Activated CD4-positive, alpha-beta T cell treated with anti-CD3 and anti-CD28 coated beads, Interleukin-2, amount 10 ng/mL, durations not matched to agents 7 days and 5 days (primary cell): ENCODE measurements at regions not wholly inside any gene's neighbourhood (a gene's known extent, or its start where the extent isn't known, plus 50 kb on each side); places are given as distances from the start of the nearest gene placed in this dataset.

Experiments used
- CTCF ChIA-PET: fragments of 350-600 bp; sonication (Branson Sonifier 250); formaldehyde crosslinking; loops from one replicate; lab custom pipeline; 2021; ENCODE audit warnings: antibody characterized with exemption; lab: Charles Lee
- POLR2A ChIA-PET: fragments of 350-600 bp; sonication (Branson Sonifier 250); formaldehyde crosslinking; loops from one replicate; lab custom pipeline; 2021; ENCODE audit warnings: antibody characterized with exemption; lab: Charles Lee
- DNase-seq: peaks from one replicate; pipeline ENCODE4 v3.0.0-alpha.2; 2020
- H3K27ac Mint-ChIP-seq: one replicate; pipeline ENCODE4 v1.8.0; 2021; ENCODE audit warnings: mild to moderate bottlenecking, moderate library complexity, mixed read lengths
- H3K27me3 Mint-ChIP-seq: one replicate; pipeline ENCODE4 v1.8.0; 2021; ENCODE audit warnings: mixed read lengths
- H3K36me3 Mint-ChIP-seq: one replicate; pipeline ENCODE4 v1.8.0; 2021; ENCODE audit warnings: low read depth, mixed read lengths
- H3K4me1 Mint-ChIP-seq: one replicate; pipeline ENCODE4 v1.8.0; 2021; ENCODE audit warnings: mixed read lengths
- H3K4me3 Mint-ChIP-seq: one replicate; pipeline ENCODE4 v1.8.0; 2021; ENCODE audit warnings: mild to moderate bottlenecking, moderate library complexity, mixed read lengths
- H3K9me3 Mint-ChIP-seq: one replicate; pipeline ENCODE4 v1.8.0; 2021; ENCODE audit warnings: mixed read lengths

DNA sequence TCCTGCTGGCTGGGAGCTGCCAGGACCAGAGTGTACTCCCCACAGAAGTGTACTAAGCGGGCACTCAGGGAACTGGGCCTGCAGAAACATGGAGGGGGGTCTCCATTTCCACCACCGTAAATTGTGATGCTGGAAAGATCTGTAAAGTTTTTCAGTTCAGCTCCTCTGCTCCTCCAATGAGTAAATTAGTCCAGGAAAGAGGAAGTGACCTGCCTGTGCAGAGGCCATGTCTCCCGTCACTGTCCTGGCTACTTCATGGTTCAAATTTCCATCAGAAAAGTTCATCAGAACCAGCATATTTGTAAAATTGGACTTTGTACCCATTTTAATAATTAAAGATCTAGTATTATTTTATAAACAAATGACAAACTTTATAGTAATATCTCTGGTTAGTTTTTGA lies 226.7 kb upstream of the THBS1 start:
- H3K27ac Mint-ChIP-seq = no peak overlapping the region
- H3K4me3 Mint-ChIP-seq = no peak overlapping the region
- no peaks in the 10 kb centered on the region for H3K4me1 Mint-ChIP-seq
- H3K27me3 Mint-ChIP-seq = peaks cover 4% of the 10 kb centered on the region
- ChIA-PET POLR2A (no interaction called here), CTCF (no interaction called here)
- no peak for DNase-seq
- no peaks in the 10 kb centered on the region for H3K36me3 Mint-ChIP-seq
- no peaks in the 10 kb centered on the region for H3K9me3 Mint-ChIP-seq

DNA sequence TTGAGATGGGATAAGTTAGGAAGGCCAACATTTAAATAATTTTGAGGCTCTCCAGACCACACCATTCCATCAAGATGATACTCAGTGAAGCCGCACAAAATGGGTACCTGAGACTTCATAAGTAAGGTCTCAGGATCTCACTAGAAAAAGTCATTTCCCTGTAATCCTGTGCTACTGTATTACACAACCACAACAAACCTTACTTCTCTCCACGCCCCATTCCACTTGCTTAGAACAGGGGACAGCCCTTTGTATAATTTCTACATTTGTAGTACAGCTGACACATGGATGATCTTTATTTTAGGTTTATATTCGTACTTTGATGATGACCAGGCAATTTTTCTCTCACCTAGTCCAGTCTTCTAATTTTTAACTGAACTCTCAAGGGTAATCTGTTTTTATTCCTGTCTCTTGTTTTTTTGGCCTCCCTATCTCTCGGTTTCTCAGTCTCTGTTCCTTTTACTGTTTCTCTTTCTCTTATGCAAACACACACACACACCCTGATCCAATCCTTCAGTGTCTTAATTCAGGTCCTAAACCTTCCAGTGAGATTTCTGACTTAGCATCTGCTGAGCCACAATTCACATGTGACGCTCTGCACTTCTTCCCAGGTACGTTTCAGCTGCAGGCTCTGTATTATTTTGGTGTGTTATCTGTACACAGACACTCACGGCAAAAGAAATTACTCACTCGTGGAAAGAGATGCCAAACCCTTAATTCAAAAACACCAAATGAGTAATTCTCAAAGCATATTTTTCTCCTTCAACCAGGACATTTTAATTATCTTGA lies 223.2 kb upstream of the THBS1 start:
- no peak overlapping the region for H3K4me3 Mint-ChIP-seq
- no peak for DNase-seq
- H3K27ac Mint-ChIP-seq = no peak overlapping the region
- ChIA-PET CTCF (no interaction called here), POLR2A (no interaction called here)
- no peaks in the 10 kb centered on the region for H3K36me3 Mint-ChIP-seq
- peaks cover 9% of the 10 kb centered on the region for H3K27me3 Mint-ChIP-seq
- H3K4me1 Mint-ChIP-seq = no peaks in the 10 kb centered on the region
- no peaks in the 10 kb centered on the region for H3K9me3 Mint-ChIP-seq

DNA sequence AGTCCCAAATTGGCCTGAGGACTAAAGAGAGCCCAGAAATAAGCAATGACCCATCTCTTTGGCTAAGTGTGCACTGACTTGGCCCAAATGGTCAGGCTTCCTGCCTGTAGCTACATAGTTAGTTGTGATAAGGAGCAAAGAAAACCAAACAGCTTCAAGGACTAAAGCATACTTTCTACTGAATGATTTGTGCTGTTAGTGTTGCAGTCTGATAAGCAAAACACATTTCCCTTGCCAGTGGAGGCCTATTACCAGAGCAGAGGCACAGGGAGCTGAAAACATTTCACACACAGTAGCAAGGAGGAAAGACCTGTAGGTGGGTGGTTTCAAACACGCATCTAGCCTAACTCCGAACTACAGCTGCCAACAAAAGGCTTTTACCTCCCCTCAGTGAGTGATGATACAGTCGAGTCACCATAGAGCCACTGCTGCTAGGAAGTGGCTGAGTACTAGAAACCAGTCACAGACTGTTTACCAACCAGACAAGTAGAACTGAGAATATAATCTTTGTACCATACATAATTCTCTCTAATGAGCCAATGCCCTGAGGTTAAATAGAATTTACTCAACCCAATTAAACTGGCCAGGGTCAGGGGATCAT lies 222.3 kb upstream of the THBS1 start:
- Mint-ChIP-seq H3K27ac (no peak overlapping the region), H3K4me1 (no peaks in the 10 kb centered on the region), H3K36me3 (no peaks in the 10 kb centered on the region), H3K27me3 (peaks cover 9% of the 10 kb centered on the region), H3K4me3 (no peak overlapping the region), H3K9me3 (no peaks in the 10 kb centered on the region)
- DNase-seq = no peak
- POLR2A ChIA-PET = no interaction called here
- CTCF ChIA-PET = no interaction called here

DNA sequence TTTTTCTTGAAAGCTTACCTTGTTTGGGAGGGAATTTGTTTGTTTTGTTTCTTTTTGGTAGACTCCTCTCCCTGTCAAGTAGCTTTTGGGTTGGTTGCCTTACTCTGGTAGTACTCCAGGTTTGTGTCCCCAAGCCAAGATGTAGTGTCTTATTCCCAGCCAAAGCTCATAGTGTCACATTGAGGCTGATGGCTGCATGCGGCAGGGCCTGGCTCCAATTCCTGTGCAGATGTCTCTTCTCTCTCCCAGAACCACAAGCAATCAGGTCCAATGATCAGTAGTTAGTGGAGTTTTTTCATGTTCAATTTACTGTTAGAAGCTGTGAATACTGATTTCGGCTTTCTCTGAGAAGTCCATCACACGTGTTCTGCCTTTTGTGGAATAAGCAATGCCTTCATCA lies 221.1 kb upstream of the THBS1 start:
- Mint-ChIP-seq H3K4me3 (no peak overlapping the region), H3K4me1 (no peaks in the 10 kb centered on the region), H3K27ac (no peak overlapping the region), H3K36me3 (no peaks in the 10 kb centered on the region), H3K9me3 (no peaks in the 10 kb centered on the region), H3K27me3 (peaks cover 9% of the 10 kb centered on the region)
- DNase-seq = no peak
- ChIA-PET CTCF (interaction anchor here (0.6 kb wide), 1 partner anchor 961 kb away, joined by 3 read pairs; no protein-coding TSS in a partner anchor), POLR2A (no interaction called here)

DNA sequence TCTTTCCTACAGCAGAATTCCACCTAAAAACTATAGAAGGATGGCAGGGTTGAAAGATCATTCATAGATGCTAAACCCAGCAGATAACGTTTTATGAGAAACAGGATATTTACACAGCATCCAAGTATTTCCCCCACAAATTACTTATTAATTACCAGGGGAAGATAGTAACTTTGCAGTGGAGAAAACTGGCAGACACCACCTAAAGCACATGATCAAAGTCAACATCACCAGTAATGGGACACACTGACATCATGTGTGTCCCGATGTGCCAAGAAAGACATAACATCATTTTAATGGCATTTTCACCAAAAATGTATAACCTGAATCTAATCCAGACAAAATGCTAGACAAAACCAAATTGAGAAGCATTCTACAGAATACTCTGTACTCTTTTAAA lies 220.4 kb upstream of the THBS1 start:
- H3K27ac Mint-ChIP-seq = no peak overlapping the region
- ChIA-PET CTCF (no interaction called here), POLR2A (no interaction called here)
- H3K36me3 Mint-ChIP-seq = no peaks in the 10 kb centered on the region
- no peak overlapping the region for H3K4me3 Mint-ChIP-seq
- H3K27me3 Mint-ChIP-seq = peaks cover 9% of the 10 kb centered on the region
- no peaks in the 10 kb centered on the region for H3K4me1 Mint-ChIP-seq
- DNase-seq = no peak
- no peaks in the 10 kb centered on the region for H3K9me3 Mint-ChIP-seq

DNA sequence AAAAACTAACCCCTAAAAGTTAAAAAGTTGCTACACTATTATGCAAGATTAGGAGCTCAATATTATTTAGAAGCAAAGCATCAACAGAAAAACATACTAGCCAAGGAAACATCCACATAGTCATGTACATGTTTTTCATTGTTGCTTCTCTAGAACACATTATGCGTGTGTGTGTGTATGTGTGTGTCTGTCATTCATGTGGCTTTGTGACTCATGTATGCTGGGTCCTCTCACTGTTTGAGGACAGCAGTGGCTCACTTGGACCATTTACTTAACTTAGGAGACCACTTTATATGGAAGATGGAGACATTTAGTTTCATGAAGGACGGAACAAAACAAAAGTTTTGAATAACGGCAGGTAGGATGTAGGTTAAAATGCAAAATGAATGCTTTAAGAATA lies 219.4 kb upstream of the THBS1 start:
- no peaks in the 10 kb centered on the region for H3K9me3 Mint-ChIP-seq
- no peak overlapping the region for H3K4me3 Mint-ChIP-seq
- H3K27ac Mint-ChIP-seq = no peak overlapping the region
- no peak for DNase-seq
- no peaks in the 10 kb centered on the region for H3K36me3 Mint-ChIP-seq
- no peaks in the 10 kb centered on the region for H3K4me1 Mint-ChIP-seq
- ChIA-PET CTCF (no interaction called here), POLR2A (no interaction called here)
- H3K27me3 Mint-ChIP-seq = peaks cover 10% of the 10 kb centered on the region

DNA sequence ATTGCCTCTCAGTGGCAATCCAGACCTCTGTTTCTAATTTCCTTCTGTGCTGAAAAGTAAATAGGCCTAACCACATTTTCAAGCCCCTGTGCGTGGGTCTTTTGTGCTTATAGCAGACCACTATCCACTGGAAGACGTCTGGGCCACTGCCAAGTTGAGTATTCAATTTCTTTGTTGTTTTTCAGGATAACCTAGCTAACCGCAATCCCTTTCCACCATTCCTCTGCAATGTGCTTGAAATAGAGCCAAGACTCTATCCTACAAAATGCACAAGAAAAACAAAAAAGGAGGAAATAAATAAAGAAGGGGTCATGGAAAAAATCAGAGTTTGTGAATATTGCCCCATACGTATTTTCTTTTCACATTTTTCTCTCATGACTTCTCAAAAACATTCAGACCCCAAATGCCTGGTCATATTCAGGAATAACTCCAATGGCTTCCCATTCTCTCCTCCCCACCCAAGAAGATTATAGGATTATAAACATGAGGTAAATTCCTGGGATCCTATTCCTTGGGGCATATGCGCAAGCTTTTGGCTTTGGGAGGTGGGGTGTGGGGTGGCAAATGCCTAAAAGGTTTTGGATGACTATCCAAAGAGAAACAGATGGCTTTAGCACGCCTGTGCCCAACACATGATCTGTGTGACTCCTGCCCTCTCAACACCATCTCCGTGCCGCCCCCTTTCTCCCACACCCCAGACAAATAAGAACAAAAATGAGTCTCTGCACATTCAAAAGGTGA lies 217.9 kb upstream of the THBS1 start:
- H3K36me3 Mint-ChIP-seq = no peaks in the 10 kb centered on the region
- no peak overlapping the region for H3K27ac Mint-ChIP-seq
- no peaks in the 10 kb centered on the region for H3K9me3 Mint-ChIP-seq
- CTCF ChIA-PET = no interaction called here
- no peaks in the 10 kb centered on the region for H3K4me1 Mint-ChIP-seq
- DNase-seq = no peak
- peaks cover 10% of the 10 kb centered on the region for H3K27me3 Mint-ChIP-seq
- POLR2A ChIA-PET = no interaction called here
- no peak overlapping the region for H3K4me3 Mint-ChIP-seq

DNA sequence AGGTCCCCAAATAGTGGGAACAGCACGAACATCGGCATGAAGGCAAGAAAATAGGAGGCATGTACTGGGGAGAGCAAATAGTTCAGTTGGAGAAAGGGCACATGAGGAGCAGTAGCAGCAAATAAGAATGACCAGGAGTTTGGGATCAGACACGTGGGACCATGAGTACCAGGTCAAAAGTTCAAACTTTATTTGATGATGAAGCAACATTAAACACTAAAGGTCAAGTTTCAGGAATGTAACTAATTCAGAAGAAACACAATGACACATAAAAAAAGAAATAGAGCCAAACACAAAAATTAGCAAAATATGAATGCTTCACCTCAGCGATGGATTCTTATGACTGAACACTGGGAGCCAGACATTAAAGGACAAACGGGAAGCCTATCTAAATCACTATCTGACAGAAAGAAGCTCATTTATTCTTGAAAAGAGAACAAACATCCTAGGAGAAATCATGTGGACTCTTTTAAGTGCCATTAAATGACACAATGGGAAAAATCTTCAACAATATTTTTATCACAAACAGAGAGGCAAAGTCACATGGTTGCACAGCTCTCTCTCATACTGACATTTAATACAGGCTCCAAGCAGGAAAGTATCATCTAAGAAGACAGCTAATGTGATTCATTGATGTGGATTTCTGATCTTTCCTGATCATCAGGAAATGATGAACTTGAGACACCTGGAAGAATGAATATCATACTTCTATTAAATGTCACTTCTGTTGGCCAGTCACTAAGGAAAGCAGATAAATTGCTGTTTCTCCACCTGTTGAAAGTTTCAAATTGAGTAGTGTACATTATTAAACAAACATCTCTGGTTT lies 216.9 kb upstream of the THBS1 start:
- Mint-ChIP-seq H3K4me1 (no peaks in the 10 kb centered on the region), H3K27me3 (peaks cover 10% of the 10 kb centered on the region), H3K4me3 (no peak overlapping the region), H3K36me3 (no peaks in the 10 kb centered on the region), H3K27ac (no peak overlapping the region), H3K9me3 (no peaks in the 10 kb centered on the region)
- POLR2A ChIA-PET = no interaction called here
- no peak for DNase-seq
- CTCF ChIA-PET = no interaction called here

DNA sequence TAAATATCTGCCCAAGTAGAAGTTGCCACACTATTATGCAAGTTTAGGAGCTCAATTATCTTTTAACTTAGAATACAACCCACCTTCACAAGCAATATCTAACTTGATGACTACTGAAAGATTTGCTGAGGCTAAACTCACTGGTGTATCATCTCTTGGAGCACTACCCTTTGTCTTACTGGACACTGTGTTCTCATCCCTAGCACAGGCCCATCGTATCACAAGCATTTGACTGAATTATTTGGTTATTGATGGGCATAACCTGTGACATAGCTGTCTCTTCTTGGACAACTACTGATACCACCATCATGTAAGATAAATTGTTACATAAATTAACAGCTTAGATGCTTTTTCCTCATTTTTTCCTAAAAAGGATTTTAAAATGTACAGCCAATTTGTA lies 216.2 kb upstream of the THBS1 start:
- CTCF ChIA-PET = no interaction called here
- Mint-ChIP-seq H3K4me3 (no peak overlapping the region), H3K27ac (no peak overlapping the region), H3K9me3 (no peaks in the 10 kb centered on the region), H3K4me1 (no peaks in the 10 kb centered on the region), H3K36me3 (no peaks in the 10 kb centered on the region), H3K27me3 (peaks cover 10% of the 10 kb centered on the region)
- DNase-seq = no peak
- POLR2A ChIA-PET = no interaction called here

DNA sequence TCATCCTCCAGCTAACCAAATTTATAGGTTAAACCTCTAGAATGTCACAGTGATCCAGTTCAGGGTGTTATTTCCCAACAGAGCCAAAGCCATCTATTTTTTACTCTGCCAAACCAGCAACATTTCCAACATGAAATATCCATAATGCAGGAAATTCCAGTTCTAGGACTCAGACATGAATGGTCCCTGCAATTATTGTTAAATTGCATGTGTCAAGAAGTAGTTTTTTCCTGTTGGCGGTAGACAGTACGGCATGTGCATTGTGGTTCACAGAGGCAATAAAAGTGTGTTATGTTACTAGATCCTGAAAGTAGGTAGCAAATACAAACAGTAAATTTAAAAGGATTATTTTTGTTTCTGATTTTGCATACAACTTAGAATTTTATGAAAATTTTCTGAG lies 215.7 kb upstream of the THBS1 start:
- DNase-seq = no peak
- CTCF ChIA-PET = no interaction called here
- Mint-ChIP-seq H3K27ac (no peak overlapping the region), H3K36me3 (no peaks in the 10 kb centered on the region), H3K4me1 (no peaks in the 10 kb centered on the region), H3K27me3 (peaks cover 6% of the 10 kb centered on the region), H3K9me3 (peaks cover 2% of the 10 kb centered on the region), H3K4me3 (no peak overlapping the region)
- POLR2A ChIA-PET = no interaction called here

DNA sequence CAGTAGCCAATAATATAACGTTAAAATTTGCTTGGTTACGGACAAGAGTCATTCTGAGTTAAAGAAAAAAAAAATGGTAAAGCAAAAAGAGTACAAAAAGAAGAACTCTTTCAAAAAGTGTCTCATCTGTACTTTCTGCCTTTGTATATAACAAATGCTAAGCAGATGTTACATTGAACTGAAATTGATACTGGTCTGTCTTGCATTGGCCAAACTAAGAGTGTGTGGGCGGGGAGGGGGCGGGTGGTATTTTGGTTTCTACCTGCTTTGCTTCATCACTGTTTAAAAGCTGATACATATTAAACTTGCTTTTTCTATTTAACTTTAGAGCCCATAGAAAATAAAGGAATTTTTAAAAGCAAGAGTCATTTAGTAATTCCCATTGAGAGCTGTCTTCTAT lies 215.0 kb upstream of the THBS1 start:
- Mint-ChIP-seq H3K4me3 (no peak overlapping the region), H3K4me1 (no peaks in the 10 kb centered on the region), H3K27ac (no peak overlapping the region), H3K36me3 (no peaks in the 10 kb centered on the region), H3K9me3 (peaks cover 5% of the 10 kb centered on the region), H3K27me3 (peaks cover 6% of the 10 kb centered on the region)
- no peak for DNase-seq
- ChIA-PET CTCF (no interaction called here), POLR2A (no interaction called here)

DNA sequence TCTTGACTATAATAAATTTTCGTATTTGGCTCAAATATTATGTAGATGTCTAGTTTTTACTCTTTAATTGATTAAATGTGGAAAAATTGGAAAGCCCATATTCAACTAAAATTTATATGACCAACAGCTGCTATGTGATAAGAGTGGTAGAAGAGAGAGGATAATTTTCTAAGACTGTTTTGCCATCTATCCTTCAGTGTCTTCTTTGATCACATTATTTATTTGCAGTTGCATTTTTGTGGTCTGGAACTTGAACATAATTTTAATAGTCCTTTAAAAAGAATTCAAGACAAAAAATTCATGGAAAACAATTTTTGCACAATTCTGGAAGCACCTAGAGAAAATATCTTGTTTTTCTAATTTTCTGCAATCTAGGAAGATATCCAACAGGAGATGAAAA lies 213.3 kb upstream of the THBS1 start:
- no peak for DNase-seq
- CTCF ChIA-PET = no interaction called here
- Mint-ChIP-seq H3K9me3 (peaks cover 12% of the 10 kb centered on the region), H3K27me3 (peaks cover 6% of the 10 kb centered on the region), H3K27ac (no peak overlapping the region), H3K36me3 (no peaks in the 10 kb centered on the region), H3K4me1 (no peaks in the 10 kb centered on the region), H3K4me3 (no peak overlapping the region)
- POLR2A ChIA-PET = no interaction called here

DNA sequence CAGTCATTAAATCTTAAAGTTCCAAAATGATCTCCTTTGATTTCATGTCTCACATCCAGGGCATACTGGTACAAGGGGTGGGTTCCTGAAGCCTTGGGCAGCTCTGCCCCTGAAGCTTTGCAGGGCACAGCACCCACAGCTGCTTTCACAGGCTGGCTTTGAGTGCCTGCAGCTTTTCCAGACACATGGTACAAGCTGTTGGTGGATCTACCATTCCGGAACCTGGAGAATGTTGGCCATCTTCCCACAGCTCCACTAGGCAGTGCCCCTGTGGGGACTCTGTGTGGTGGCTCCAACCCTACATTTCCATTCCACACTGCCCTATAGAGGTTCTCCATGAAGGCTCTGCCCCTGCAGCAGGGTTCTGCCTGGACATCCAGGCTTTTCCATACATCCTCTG lies 211.1 kb upstream of the THBS1 start:
- Mint-ChIP-seq H3K27me3 (peaks cover 8% of the 10 kb centered on the region), H3K27ac (no peak overlapping the region), H3K4me3 (no peak overlapping the region), H3K4me1 (no peaks in the 10 kb centered on the region), H3K36me3 (no peaks in the 10 kb centered on the region), H3K9me3 (peaks cover 12% of the 10 kb centered on the region)
- no peak for DNase-seq
- POLR2A ChIA-PET = no interaction called here
- CTCF ChIA-PET = no interaction called here
